K562 (cell line): ENCODE measurements at regions not wholly inside any gene's neighbourhood (a gene's known extent, or its start where the extent isn't known, plus 50 kb on each side); places are given as distances from the start of the nearest gene placed in this dataset.

Experiments used
- ATAC-seq: fragments of 200-7000 bp; cut with Tn5 transposase; 3 replicates; pipeline ENCODE4 v1.9.1; 2020; ENCODE audit warnings: moderate library complexity
- BruUV-seq: library from RNA; stranded (reverse); fragments of 400-500 nt; replicated peaks from 2 replicates; lab custom pipeline; 2021; lab: Mats Ljungman, UMichigan
- CTCF ChIA-PET: fragments of 300-600 bp; formaldehyde crosslinking; extraction: SDS; loops from one replicate; lab custom pipeline; 2021; ENCODE audit warnings: low intra/inter-chr PET ratio; lab: Yijun Ruan, JAX
- POLR2A ChIA-PET: fragments of 300-600, 350-650 bp; sonication (Branson Sonifier 250); formaldehyde crosslinking; extraction: SDS; loops from one replicate; lab custom pipeline; 2021; ENCODE audit warnings: antibody characterized with exemption, inconsistent platforms; lab: Yijun Ruan, JAX
- DNase-seq, 4 experiments: peaks; one replicate each; pipeline versions ENCODE4 v3.0.0 to v3.0.0-alpha.2; 2011 to 2018; ENCODE audit warnings: low spot score in 3 of 4, mixed read lengths in 3 of 4; ENCODE audit errors: extremely low read depth in 1 of 4
- FAIRE-seq: peaks from 2 replicates; lab custom pipeline; 2011; peaks lifted over from hg19 to GRCh38; lab: Jason Lieb, UNC
- H2AFZ ChIP-seq: 2 replicates; pipeline ENCODE4 v1.6.0; 2011; ENCODE audit warnings: low read depth, low read length, control low read depth, inconsistent platforms
- H3K27ac ChIP-seq: fragments of 200-600 bp; 3 replicates; pipeline ENCODE4 v1.8.0; 2011; ENCODE audit warnings: low read depth, mild to moderate bottlenecking, control low read depth, inconsistent platforms, low read length, moderate library complexity, mixed read lengths; ENCODE audit errors: extremely low read depth
- H3K27me3 ChIP-seq, 2 experiments: fragments of 300-600 bp in 1 of 2; 2 replicates in 1 of 2; 3 replicates in 1 of 2; pipeline versions ENCODE4 v1.6.0 to v1.8.0; 2011; ENCODE audit warnings: inconsistent platforms in 2 of 2, low read length in 2 of 2, mild to moderate bottlenecking in 1 of 2, mixed read lengths in 1 of 2, moderate library complexity in 1 of 2; ENCODE audit not compliant: control insufficient read depth in 2 of 2, insufficient read depth in 2 of 2
- H3K36me3 ChIP-seq: fragments of 300-600 bp; 3 replicates; pipeline ENCODE4 v1.8.0; 2011; ENCODE audit warnings: mild to moderate bottlenecking, low read length, inconsistent platforms; ENCODE audit not compliant: control insufficient read depth, insufficient read depth
- H3K4me1 ChIP-seq, 2 experiments: fragments of 200-600 bp in 1 of 2; replicated peaks in 1 of 2; 2 replicates in 1 of 2; 3 replicates in 1 of 2; pipeline versions ENCODE4 v1.5.1 to v1.8.0; 2011; ENCODE audit warnings: inconsistent platforms in 2 of 2, low read length in 2 of 2, mild to moderate bottlenecking in 1 of 2, mixed read lengths in 1 of 2, moderate library complexity in 1 of 2; ENCODE audit not compliant: control insufficient read depth in 2 of 2, insufficient read depth in 2 of 2
- H3K4me2 ChIP-seq: 2 replicates; pipeline ENCODE4 v1.6.1; 2011; ENCODE audit warnings: low read length, control low read depth, inconsistent platforms, mixed read lengths; ENCODE audit not compliant: insufficient read depth
- H3K4me3 ChIP-seq: fragments of 200-600 bp; sonication (generic), shearing (Covaris generic); 2 replicates; pipeline ENCODE4 v1.5.1; 2016; ENCODE audit warnings: control low read depth, inconsistent platforms
- H3K79me2 ChIP-seq: fragments of 200-600 bp; 3 replicates; pipeline ENCODE4 v1.8.0; 2011; ENCODE audit warnings: low read length, inconsistent platforms; ENCODE audit not compliant: control insufficient read depth, insufficient read depth
- H3K9ac ChIP-seq, 2 experiments: 2 replicates each; pipeline versions ENCODE4 v1.6.0 to v1.6.1; 2011; ENCODE audit warnings: low read depth in 2 of 2, low read length in 2 of 2, control low read depth in 1 of 2, inconsistent platforms in 1 of 2, mild to moderate bottlenecking in 1 of 2, mixed read lengths in 1 of 2; ENCODE audit not compliant: insufficient read depth in 1 of 2
- H3K9me1 ChIP-seq: one replicate; pipeline ENCODE4 v1.6.0; 2011; ENCODE audit warnings: inconsistent platforms, mild to moderate bottlenecking, low read length, moderate library complexity; ENCODE audit not compliant: control insufficient read depth, insufficient read depth
- H3K9me3 ChIP-seq: replicated peaks from 2 replicates; pipeline ENCODE4 v1.5.1; 2011; ENCODE audit warnings: low read depth, low read length, inconsistent platforms; ENCODE audit not compliant: control insufficient read depth, insufficient read depth
- H4K20me1 ChIP-seq: replicated peaks from 2 replicates; pipeline ENCODE4 v1.6.1; 2011; ENCODE audit warnings: low read length, inconsistent platforms, mixed read lengths; ENCODE audit not compliant: control insufficient read depth, insufficient read depth
- CBX5 ChIP-seq: IDR thresholded peaks from 2 replicates; pipeline ENCODE4 v1.6.1; 2014; ENCODE audit warnings: low read depth, borderline replicate concordance
- NR3C1 ChIP-seq: sonication (generic); formaldehyde crosslinking; IDR thresholded peaks from 2 replicates; pipeline ENCODE4 v1.8.1; 2022; ENCODE audit warnings: missing genetic modification reagents
- PHF20 ChIP-seq: fragments of 450-650 bp; IDR thresholded peaks from 2 replicates; pipeline ENCODE4 v1.6.1; 2018; ENCODE audit not compliant: partially characterized antibody
- RBM22 ChIP-seq: fragments of 200-400 bp; formaldehyde crosslinking; IDR thresholded peaks from 2 replicates; pipeline ENCODE4 v1.6.1; 2018; ENCODE audit warnings: low read length, low read depth; ENCODE audit not compliant: poor library complexity, severe bottlenecking
- SAFB ChIP-seq: fragments of 200-400 bp; formaldehyde crosslinking; IDR thresholded peaks from 2 replicates; pipeline ENCODE4 v1.6.1; 2017; ENCODE audit warnings: low read depth, low read length, borderline replicate concordance
- SMAD4 ChIP-seq: fragments of 250-450 bp; sonication (Bioruptor Pico); conservative IDR thresholded peaks from 2 replicates; pipeline ENCODE4 v1.8.0; 2021; ENCODE audit warnings: inconsistent platforms, mild to moderate bottlenecking, moderate library complexity
- ZNF444 ChIP-seq: fragments of 250-450 bp; sonication (Bioruptor Pico); IDR thresholded peaks from 2 replicates; pipeline ENCODE4 v1.4.0; 2020; ENCODE audit warnings: mild to moderate bottlenecking, moderate library complexity
- ZNF445 ChIP-seq: fragments of 250-450 bp; sonication (Bioruptor Pico); IDR thresholded peaks from 2 replicates; pipeline ENCODE4 v1.4.0; 2020; ENCODE audit warnings: low read depth, mild to moderate bottlenecking, moderate library complexity
- ZSCAN29 ChIP-seq: fragments of 450-650 bp; IDR thresholded peaks from 2 replicates; pipeline ENCODE4 v1.6.1; 2017
- WGBS: fragments of 100-300 bp; shearing (Covaris generic); methylation state at CpG from one replicate; pipeline ENCODE4 v1.1.6; 2016; ENCODE audit warnings: low coverage, mixed read lengths; ENCODE audit not compliant: insufficient coverage; ENCODE audit errors: missing lambda C conversion rate; 5-methylcytosine and 5-hydroxymethylcytosine counted together
- in situ Hi-C: fragments of 300-500 bp; cut with MboI; formaldehyde crosslinking; loops from 4 replicates; pipeline ENCODE4 v1.15.0; 2018; ENCODE audit warnings: inconsistent platforms, mixed read lengths
- intact Hi-C: fragments of 100-400 bp; cut with micrococcal nuclease; formaldehyde crosslinking; loops from 2 replicates; pipeline ENCODE4 v1.14.2; 2022
- TF ChIP-seq, protein P1 (sequence below): fragments of 150-350 bp; IDR thresholded peaks from 2 replicates; pipeline ENCODE4 v1.6.1; 2014; ENCODE audit warnings: low read depth, mild to moderate bottlenecking, low read length, borderline replicate concordance
- TF ChIP-seq, protein P2 (sequence below): IDR thresholded peaks from 2 replicates; pipeline ENCODE4 v1.6.1; 2011; ENCODE audit not compliant: insufficient read length; ENCODE audit errors: extremely low read depth
- TF ChIP-seq, protein P3 (sequence below): fragments of 250-450 bp; sonication (Bioruptor Pico); IDR thresholded peaks from 2 replicates; pipeline ENCODE4 v1.8.0; 2022; ENCODE audit warnings: moderate library complexity, mild to moderate bottlenecking, inconsistent platforms

DNA sequence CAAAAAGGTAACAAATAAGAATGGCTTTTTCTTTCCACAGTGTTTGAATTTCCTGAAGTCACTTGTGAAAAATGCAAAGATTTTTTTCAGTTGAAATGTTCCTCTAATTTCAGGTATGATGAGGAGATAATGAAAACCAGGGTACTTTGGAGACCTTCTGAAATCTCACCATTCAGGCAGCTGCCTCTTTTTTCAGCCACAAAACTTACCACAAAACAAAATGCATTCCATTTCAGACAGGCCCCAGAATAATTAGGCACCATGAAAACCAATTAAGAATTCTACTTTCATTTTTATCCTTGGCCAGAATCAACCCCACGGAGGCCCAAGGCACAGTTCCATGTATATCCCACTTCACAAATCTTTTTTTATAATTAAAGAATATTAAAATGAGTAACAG, 880.3 kb upstream of the ACVR2A start:
- H3K79me2 ChIP-seq: no peaks in the 10 kb centered on the region
- BruUV-seq: no TSS peak
- no peaks in the 10 kb centered on the region for H3K27me3 ChIP-seq
- no peaks in the 10 kb centered on the region for H4K20me1 ChIP-seq
- TF ChIP-seq, protein P1, sequence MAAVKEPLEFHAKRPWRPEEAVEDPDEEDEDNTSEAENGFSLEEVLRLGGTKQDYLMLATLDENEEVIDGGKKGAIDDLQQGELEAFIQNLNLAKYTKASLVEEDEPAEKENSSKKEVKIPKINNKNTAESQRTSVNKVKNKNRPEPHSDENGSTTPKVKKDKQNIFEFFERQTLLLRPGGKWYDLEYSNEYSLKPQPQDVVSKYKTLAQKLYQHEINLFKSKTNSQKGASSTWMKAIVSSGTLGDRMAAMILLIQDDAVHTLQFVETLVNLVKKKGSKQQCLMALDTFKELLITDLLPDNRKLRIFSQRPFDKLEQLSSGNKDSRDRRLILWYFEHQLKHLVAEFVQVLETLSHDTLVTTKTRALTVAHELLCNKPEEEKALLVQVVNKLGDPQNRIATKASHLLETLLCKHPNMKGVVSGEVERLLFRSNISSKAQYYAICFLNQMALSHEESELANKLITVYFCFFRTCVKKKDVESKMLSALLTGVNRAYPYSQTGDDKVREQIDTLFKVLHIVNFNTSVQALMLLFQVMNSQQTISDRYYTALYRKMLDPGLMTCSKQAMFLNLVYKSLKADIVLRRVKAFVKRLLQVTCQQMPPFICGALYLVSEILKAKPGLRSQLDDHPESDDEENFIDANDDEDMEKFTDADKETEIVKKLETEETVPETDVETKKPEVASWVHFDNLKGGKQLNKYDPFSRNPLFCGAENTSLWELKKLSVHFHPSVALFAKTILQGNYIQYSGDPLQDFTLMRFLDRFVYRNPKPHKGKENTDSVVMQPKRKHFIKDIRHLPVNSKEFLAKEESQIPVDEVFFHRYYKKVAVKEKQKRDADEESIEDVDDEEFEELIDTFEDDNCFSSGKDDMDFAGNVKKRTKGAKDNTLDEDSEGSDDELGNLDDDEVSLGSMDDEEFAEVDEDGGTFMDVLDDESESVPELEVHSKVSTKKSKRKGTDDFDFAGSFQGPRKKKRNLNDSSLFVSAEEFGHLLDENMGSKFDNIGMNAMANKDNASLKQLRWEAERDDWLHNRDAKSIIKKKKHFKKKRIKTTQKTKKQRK: no peak
- TF ChIP-seq NR3C1 (CRISPR knock-in tag) (no peak), SAFB (no peak), SMAD4 (CRISPR knock-in tag) (no peak), RBM22 (no peak), ZNF444 (CRISPR knock-in tag) (no peak), ZSCAN29 (no peak), PHF20 (no peak), CBX5 (no peak), ZNF445 (no peak)
- TF ChIP-seq, protein P2, sequence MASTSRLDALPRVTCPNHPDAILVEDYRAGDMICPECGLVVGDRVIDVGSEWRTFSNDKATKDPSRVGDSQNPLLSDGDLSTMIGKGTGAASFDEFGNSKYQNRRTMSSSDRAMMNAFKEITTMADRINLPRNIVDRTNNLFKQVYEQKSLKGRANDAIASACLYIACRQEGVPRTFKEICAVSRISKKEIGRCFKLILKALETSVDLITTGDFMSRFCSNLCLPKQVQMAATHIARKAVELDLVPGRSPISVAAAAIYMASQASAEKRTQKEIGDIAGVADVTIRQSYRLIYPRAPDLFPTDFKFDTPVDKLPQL: no peak
- TF ChIP-seq, protein P3, sequence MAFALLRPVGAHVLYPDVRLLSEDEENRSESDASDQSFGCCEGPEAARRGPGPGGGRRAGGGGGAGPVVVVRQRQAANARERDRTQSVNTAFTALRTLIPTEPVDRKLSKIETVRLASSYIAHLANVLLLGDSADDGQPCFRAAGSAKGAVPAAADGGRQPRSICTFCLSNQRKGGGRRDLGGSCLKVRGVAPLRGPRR (CRISPR knock-in tag): no peak
- TF ChIP-seq, all 486 proteins: peak for 0
- Histone ChIP-seq H3K9ac (no peak overlapping the region), H2AFZ (no peak overlapping the region), H3K4me3 (no peak overlapping the region), H3K4me1 (no peaks in the 10 kb centered on the region), H3K4me2 (no peak overlapping the region), H3K27ac (no peak overlapping the region), H3K9me3 (peaks cover 2% of the 10 kb centered on the region; the same call in 1 of the 2 replicates), H3K36me3 (no peaks in the 10 kb centered on the region), H3K9me1 (no peaks in the 10 kb centered on the region)
- DNase-seq (no peak), FAIRE-seq (no peak), ATAC-seq (no peak)
- in situ Hi-C loops (no loop called here), intact Hi-C loops (no loop called here)
- 0% methylated on average over 1 of the region's 1 CpG for WGBS
- ChIA-PET POLR2A (no interaction called here), CTCF (no interaction called here)
